ENCODE measurements at regions not wholly inside any gene's neighbourhood (a gene's known extent, or its start where the extent isn't known, plus 50 kb on each side); places are given as distances from the start of the nearest gene placed in this dataset.

- TF ChIP-seq CTCF (conservative IDR thresholded peaks at IDR 0.05 in 1 of 2, IDR thresholded peaks at IDR 0.05 in 1 of 2; ENCODE audit: low read depth in 1 of 2, low read length in 2 of 2) (no peak), EZH2 (IDR thresholded peaks at IDR 0.05; ENCODE audit: low read length, missing control alignments) (no peak)
These were observed 230.4 kb upstream of the PLD5 start for GRCh38 chr1:242754926-242755325.
